A549 (cell line): ENCODE measurements at regions not wholly inside any gene's neighbourhood (a gene's known extent, or its start where the extent isn't known, plus 50 kb on each side); places are given as distances from the start of the nearest gene placed in this dataset.

Experiments
- BCL3 ChIP-seq: fragments of >200 bp; sonication (Bioruptor Twin); formaldehyde crosslinking; IDR thresholded peaks from 3 replicates; pipeline ENCODE4 v1.6.1; 2016
- CEBPB ChIP-seq, 2 experiments: fragments of >200 bp in 1 of 2; sonication (Bioruptor Twin) in 1 of 2; formaldehyde crosslinking in 1 of 2; IDR thresholded peaks; 2 replicates each; pipeline ENCODE4 v1.6.1; 2012 to 2016
- CHD2 ChIP-seq: fragments of 150-350 bp; IDR thresholded peaks from 2 replicates; pipeline ENCODE4 v1.6.1; 2014; ENCODE audit warnings: low read length; ENCODE audit not compliant: partially characterized antibody
- CTCF ChIP-seq: fragments of >200 bp; sonication (Bioruptor Twin); formaldehyde crosslinking; IDR thresholded peaks from 3 replicates; pipeline ENCODE4 v1.5.1; 2016
- EP300 ChIP-seq, 2 experiments: fragments of >200 bp; sonication (Bioruptor Twin); formaldehyde crosslinking; IDR thresholded peaks; 2 replicates in 1 of 2; 3 replicates in 1 of 2; pipeline ENCODE4 v1.6.1; 2016 to 2017
- GATA3 ChIP-seq: IDR thresholded peaks from 2 replicates; pipeline ENCODE4 v1.6.1; 2012; ENCODE audit warnings: borderline replicate concordance
- HMGXB4 ChIP-seq: fragments of 250-450 bp; sonication (Bioruptor Pico); IDR thresholded peaks from 2 replicates; pipeline ENCODE4 v1.5.0; 2021; ENCODE audit warnings: mild to moderate bottlenecking, moderate library complexity, borderline replicate concordance
- HOXB13 ChIP-seq: fragments of 250-450 bp; sonication (Bioruptor Pico); IDR thresholded peaks from 2 replicates; pipeline ENCODE4 v1.5.0; 2020; ENCODE audit warnings: low read depth, mild to moderate bottlenecking, moderate library complexity
- MAFK ChIP-seq: fragments of 450-650 bp; IDR thresholded peaks from 2 replicates; pipeline ENCODE4 v1.6.1; 2014; ENCODE audit not compliant: partially characterized antibody
- MAX ChIP-seq: IDR thresholded peaks from 2 replicates; pipeline ENCODE4 v1.6.1; 2012
- POLR2A ChIP-seq: IDR thresholded peaks from 2 replicates; pipeline ENCODE4 v1.6.1; 2012; ENCODE audit warnings: mild to moderate bottlenecking, low read length
- RAD21 ChIP-seq, 2 experiments: fragments of >200 bp in 1 of 2; sonication (Bioruptor Twin) in 1 of 2; formaldehyde crosslinking in 1 of 2; IDR thresholded peaks in 1 of 2; conservative IDR thresholded peaks in 1 of 2; 2 replicates in 1 of 2; 3 replicates in 1 of 2; pipeline ENCODE4 v1.6.1; 2012 to 2018; ENCODE audit warnings: inconsistent platforms in 1 of 2
- RFX5 ChIP-seq: fragments of 450-650 bp; IDR thresholded peaks from 2 replicates; pipeline ENCODE4 v1.7.1; 2014; ENCODE audit warnings: antibody characterized with exemption, mild to moderate bottlenecking, moderate library complexity

GRCh38 chr1:87632232-87632631 is 303.6 kb downstream of the LMO4 start:
- TF ChIP-seq BCL3 (no peak), GATA3 (no peak), CTCF (no peak), POLR2A (no peak), RAD21 (conservative IDR thresholded peaks at IDR 0.05 in 1 of 2, IDR thresholded peaks at IDR 0.05 in 1 of 2) (no peak), MAX (no peak), MAFK (no peak), EP300 (IDR thresholded peaks at IDR 0.05) (no peak), HMGXB4 (CRISPR knock-in tag) (no peak), CHD2 (no peak), CEBPB (IDR thresholded peaks at IDR 0.05) (no peak), HOXB13 (no peak), RFX5 (no peak)
